Keratinocyte (primary cell): ENCODE measurements at regions not wholly inside any gene's neighbourhood (a gene's known extent, or its start where the extent isn't known, plus 50 kb on each side); places are given as distances from the start of the nearest gene placed in this dataset.
"Not testable (repeated sequence)": the region's sequence is repeated elsewhere in the genome, so short reads cannot be mapped to it uniquely, and the experiment has no call there.

Source experiments
- DNase-seq: peaks from one replicate; pipeline ENCODE4 v3.0.0-alpha.2; 2011; ENCODE audit warnings: low read depth, missing footprints, low spot score
- FAIRE-seq: peaks from 2 replicates; lab custom pipeline; 2011; peaks lifted over from hg19 to GRCh38; lab: Jason Lieb, UNC
- H2AFZ ChIP-seq: 2 replicates; pipeline ENCODE4 v1.6.0; 2012; ENCODE audit warnings: low read length, control low read depth, inconsistent platforms; ENCODE audit not compliant: control insufficient read depth
- H3K27ac ChIP-seq: 2 replicates; pipeline ENCODE4 v1.5.1; 2011; ENCODE audit warnings: low read length; ENCODE audit not compliant: control insufficient read depth, insufficient read depth
- H3K27me3 ChIP-seq: 3 replicates; pipeline ENCODE4 v1.6.0; 2011; ENCODE audit warnings: low read length; ENCODE audit not compliant: control insufficient read depth, insufficient read depth; ENCODE audit errors: extremely low read depth
- H3K36me3 ChIP-seq, 2 experiments: 2 replicates in 1 of 2; 3 replicates in 1 of 2; pipeline ENCODE4 v1.5.1; 2011; ENCODE audit warnings: low read length in 2 of 2, mild to moderate bottlenecking in 1 of 2; ENCODE audit not compliant: control insufficient read depth in 2 of 2, insufficient read depth in 2 of 2; ENCODE audit errors: extremely low read depth in 1 of 2
- H3K4me1 ChIP-seq: 3 replicates; pipeline ENCODE4 v1.5.1; 2011; ENCODE audit warnings: low read length; ENCODE audit not compliant: control insufficient read depth, insufficient read depth; ENCODE audit errors: extremely low read depth
- H3K4me2 ChIP-seq: 3 replicates; pipeline ENCODE4 v1.6.0; 2011; ENCODE audit warnings: low read depth, low read length; ENCODE audit not compliant: control insufficient read depth, insufficient read depth; ENCODE audit errors: extremely low read depth
- H3K4me3 ChIP-seq, 3 experiments: fragments of 200-600 bp in 1 of 3; sonication (generic) in 1 of 3; 2 replicates in 2 of 3; 3 replicates in 1 of 3; pipeline ENCODE4 v1.5.1; 2011 to 2016; ENCODE audit warnings: low read length in 3 of 3, mild to moderate bottlenecking in 3 of 3, control low read depth in 2 of 3, inconsistent platforms in 1 of 3, low read depth in 1 of 3, mixed read lengths in 1 of 3, mixed run types in 1 of 3, moderate library complexity in 1 of 3; ENCODE audit not compliant: control insufficient read depth in 2 of 3, insufficient read depth in 2 of 3; ENCODE audit errors: extremely low read depth in 1 of 3
- H3K79me2 ChIP-seq: 2 replicates; pipeline ENCODE4 v1.6.0; 2012; ENCODE audit warnings: low read length; ENCODE audit not compliant: control insufficient read depth, insufficient read depth
- H3K9ac ChIP-seq: 3 replicates; pipeline ENCODE4 v1.6.0; 2011; ENCODE audit warnings: low read length; ENCODE audit not compliant: control insufficient read depth, insufficient read depth; ENCODE audit errors: extremely low read depth
- H3K9me1 ChIP-seq: 3 replicates; pipeline ENCODE4 v1.6.0; 2011; ENCODE audit warnings: low read length; ENCODE audit not compliant: control insufficient read depth, insufficient read depth; ENCODE audit errors: extremely low read depth
- H3K9me3 ChIP-seq: 2 replicates; pipeline ENCODE4 v1.5.1; 2012; ENCODE audit warnings: low read depth, low read length; ENCODE audit not compliant: control insufficient read depth
- H4K20me1 ChIP-seq: 3 replicates; pipeline ENCODE4 v1.6.0; 2011; ENCODE audit warnings: low read length; ENCODE audit not compliant: control insufficient read depth, insufficient read depth; ENCODE audit errors: extremely low read depth
- CTCF ChIP-seq, 3 experiments: IDR thresholded peaks in 1 of 3; conservative IDR thresholded peaks in 1 of 3; optimal IDR thresholded peaks in 1 of 3; 2 replicates in 2 of 3; 3 replicates in 1 of 3; pipeline versions ENCODE3 to v1.5.1; 2011; ENCODE audit warnings: low read length in 3 of 3, mild to moderate bottlenecking in 3 of 3, moderate library complexity in 2 of 3, control low read depth in 1 of 3, inconsistent platforms in 1 of 3; ENCODE audit not compliant: insufficient read depth in 2 of 3; ENCODE audit errors: extremely low read depth in 1 of 3
- EZH2 ChIP-seq: IDR thresholded peaks from one replicate; pipeline ENCODE4 v1.6.1; 2012; ENCODE audit warnings: inconsistent platforms, mild to moderate bottlenecking, low read length, moderate library complexity
- dilution Hi-C: fragments of 300-500 bp; cut with MboI; formaldehyde crosslinking; loops from one replicate; pipeline ENCODE4 v1.7.0; 2020; ENCODE audit warnings: low sequenced_read_pairs; ENCODE audit not compliant: extremely low pct_ligation_motif_present

GRCh38 chr14:105617201-105617777 is 90.9 kb downstream of the TMEM121 start:
- H3K4me3 ChIP-seq = no peak overlapping the region
- FAIRE-seq (no peak), DNase-seq (no peak)
- TF ChIP-seq CTCF (optimal IDR thresholded peaks at IDR 0.05 in 1 of 3, IDR thresholded peaks at IDR 0.05 in 1 of 3, conservative IDR thresholded peaks at IDR 0.05 in 1 of 3; ENCODE audit: extremely low read depth in 1 of 3, insufficient read depth in 2 of 3, low read length in 3 of 3) = no peak
- TF ChIP-seq EZH2 = no peak
- no peak overlapping the region for H2AFZ ChIP-seq
- dilution Hi-C loops = no loop called here
- H4K20me1 ChIP-seq = no peaks in the 10 kb centered on the region
- H3K4me2 ChIP-seq = no peak overlapping the region
- no peaks in the 10 kb centered on the region for H3K27me3 ChIP-seq
- no peaks in the 10 kb centered on the region for H3K36me3 ChIP-seq
- no peaks in the 10 kb centered on the region for H3K4me1 ChIP-seq
- H3K9ac ChIP-seq = no peak overlapping the region
- H3K9me1 ChIP-seq = no peaks in the 10 kb centered on the region
- H3K9me3 ChIP-seq = peaks cover 7% of the 10 kb centered on the region
- no peak overlapping the region for H3K27ac ChIP-seq
- no peaks in the 10 kb centered on the region for H3K79me2 ChIP-seq

GRCh38 chr14:105617805-105618204 is 91.4 kb downstream of the TMEM121 start:
- dilution Hi-C loops, H3K79me2 ChIP-seq, FAIRE-seq: not testable (repeated sequence)

GRCh38 chr14:105619324-105619723 is 92.9 kb downstream of the TMEM121 start:
- H3K9me3 ChIP-seq, FAIRE-seq: not testable (repeated sequence)

More at GRCh38 chr14:105617805-105618204, 91.4 kb downstream of the TMEM121 start:
- H3K9me3 ChIP-seq, H3K9ac ChIP-seq, DNase-seq, H3K27me3 ChIP-seq, H3K27ac ChIP-seq, H3K9me1 ChIP-seq, H3K4me3 ChIP-seq, H4K20me1 ChIP-seq, H3K36me3 ChIP-seq, H3K4me1 ChIP-seq, H3K4me2 ChIP-seq, H2AFZ ChIP-seq: not testable (repeated sequence)

GRCh38 chr14:105620178-105620864 is 93.9 kb downstream of the TMEM121 start:
- dilution Hi-C loops, H3K9ac ChIP-seq, H4K20me1 ChIP-seq, H2AFZ ChIP-seq, H3K27ac ChIP-seq, FAIRE-seq, H3K9me3 ChIP-seq, H3K4me2 ChIP-seq, H3K79me2 ChIP-seq, H3K9me1 ChIP-seq, H3K27me3 ChIP-seq, H3K4me3 ChIP-seq, H3K4me1 ChIP-seq, DNase-seq, H3K36me3 ChIP-seq: not testable (repeated sequence)

More at GRCh38 chr14:105619324-105619723, 92.9 kb downstream of the TMEM121 start:
- H3K27ac ChIP-seq, dilution Hi-C loops, H4K20me1 ChIP-seq, H3K36me3 ChIP-seq, H3K9ac ChIP-seq, H3K4me1 ChIP-seq, H2AFZ ChIP-seq, H3K27me3 ChIP-seq, H3K4me2 ChIP-seq, H3K79me2 ChIP-seq, DNase-seq, H3K9me1 ChIP-seq, H3K4me3 ChIP-seq: not testable (repeated sequence)
